Sigmoid colon (tissue), 6 donors: ENCODE measurements at regions not wholly inside any gene's neighbourhood (a gene's known extent, or its start where the extent isn't known, plus 50 kb on each side); places are given as distances from the start of the nearest gene placed in this dataset.
"Not testable (repeated sequence)": the region's sequence is repeated elsewhere in the genome, so short reads cannot be mapped to it uniquely, and the experiment has no call there.

Experiments used
- DNase-seq: peaks from one replicate; pipeline ENCODE4 v3.0.0-alpha.2; 2019
- H3K27ac ChIP-seq, 4 donors: fragments of 200-600 bp; sonication (generic); one replicate each; pipeline ENCODE4 v1.5.1; 2016 to 2019; ENCODE audit warnings: mild to moderate bottlenecking in 1 of 4
- H3K27me3 ChIP-seq, 3 donors: fragments of 200-600 bp; sonication (generic); one replicate each; pipeline ENCODE4 v1.5.1; 2019; ENCODE audit warnings: mild to moderate bottlenecking in 1 of 3
- H3K36me3 ChIP-seq, 4 donors: fragments of 200-600 bp; sonication (generic); one replicate each; pipeline ENCODE4 v1.5.1; 2016 to 2019
- H3K4me1 ChIP-seq, 4 donors: fragments of 200-600 bp; sonication (generic); one replicate each; pipeline ENCODE4 v1.5.1; 2017 to 2019
- H3K4me3 ChIP-seq, 4 donors: fragments of 200-600 bp; sonication (generic); one replicate each; pipeline ENCODE4 v1.5.1; 2017 to 2019; ENCODE audit warnings: mild to moderate bottlenecking in 2 of 4, moderate library complexity in 1 of 4
- H3K9me3 ChIP-seq, 4 donors: fragments of 200-600 bp in 3 of 4; sonication (generic) in 3 of 4; one replicate each; pipeline versions ENCODE4 v1.5.1 to v1.6.1; 2013 to 2019
- CTCF ChIP-seq, 4 experiments: fragments of 450-650 bp in 3 of 4; fragments of 200-600 bp in 1 of 4; IDR thresholded peaks; one replicate each; pipeline ENCODE4 v1.5.1; 2016 to 2019; ENCODE audit warnings: antibody characterized with exemption in 4 of 4, mild to moderate bottlenecking in 3 of 4, moderate library complexity in 2 of 4
- EP300 ChIP-seq, 4 donors: sonication (generic); formaldehyde crosslinking; IDR thresholded peaks; one replicate each; pipeline ENCODE4 v1.6.1; 2017; ENCODE audit warnings: antibody characterized with exemption in 4 of 4
- POLR2A ChIP-seq, 2 donors: fragments of 450-650 bp; IDR thresholded peaks; one replicate each; pipeline ENCODE4 v1.6.1; 2016; ENCODE audit warnings: antibody characterized with exemption in 2 of 2, mild to moderate bottlenecking in 2 of 2, moderate library complexity in 2 of 2
- POLR2AphosphoS5 ChIP-seq, 4 donors: sonication (generic); formaldehyde crosslinking; IDR thresholded peaks; one replicate each; pipeline ENCODE4 v1.6.1; 2017; ENCODE audit warnings: antibody characterized with exemption in 4 of 4
- WGBS, 2 donors: extraction: QIAGEN DNeasy Blood & Tissue Kit; methylation state at CpG; one replicate each; pipeline ENCODE4 v1.1.7; 2013; 5-methylcytosine and 5-hydroxymethylcytosine counted together
- intact Hi-C: fragments of 100-400 bp; cut with DNase I; formaldehyde crosslinking; loops from one replicate; pipeline ENCODE4 v1.15.1; 2023
- donor health status: healthy with polysubstance abuse.
- donor health status: healthy.

GRCh38 chr6:25154034-25154596, 125.1 kb upstream of the CARMIL1 start:
- intact Hi-C loops: no loop called here
- peaks cover 0 to 9% (median 5%) of the 10 kb centered on the region in 4 donors for H3K9me3 ChIP-seq
- 22 to 64% methylated on average over 3 of the region's 3 CpGs for WGBS, 2 donors
- no peaks in the 10 kb centered on the region for H3K27me3 ChIP-seq
- no peak overlapping the region for H3K27ac ChIP-seq
- TF ChIP-seq POLR2A (IDR thresholded peaks at IDR 0.05) (no peak), POLR2AphosphoS5 (IDR thresholded peaks at IDR 0.05) (no peak), EP300 (IDR thresholded peaks at IDR 0.05) (no peak), CTCF (IDR thresholded peaks at IDR 0.05) (no peak)
- no peak for DNase-seq
- no peaks in the 10 kb centered on the region for H3K4me1 ChIP-seq
- H3K4me3 ChIP-seq: no peak overlapping the region
- no peaks in the 10 kb centered on the region for H3K36me3 ChIP-seq

GRCh38 chr6:25155211-25155610, 124.0 kb upstream of the CARMIL1 start:
- no peak for DNase-seq
- intact Hi-C loops: no loop called here
- H3K27ac ChIP-seq: no peak overlapping the region
- no peaks in the 10 kb centered on the region for H3K4me1 ChIP-seq
- WGBS, 2 donors: 92 to 94% methylated on average over 3 of the region's 3 CpGs
- H3K36me3 ChIP-seq: no peaks in the 10 kb centered on the region
- no peaks in the 10 kb centered on the region for H3K27me3 ChIP-seq
- peaks cover 0 to 9% (median 5%) of the 10 kb centered on the region in 4 donors for H3K9me3 ChIP-seq
- no peak overlapping the region for H3K4me3 ChIP-seq
- TF ChIP-seq CTCF (IDR thresholded peaks at IDR 0.05): no peak
- TF ChIP-seq POLR2AphosphoS5 (IDR thresholded peaks at IDR 0.05): no peak
- TF ChIP-seq EP300 (IDR thresholded peaks at IDR 0.05): no peak
- TF ChIP-seq POLR2A (IDR thresholded peaks at IDR 0.05): no peak

- Histone ChIP-seq H3K27me3 (no peaks in the 10 kb centered on the region), H3K4me3 (no peak overlapping the region), H3K4me1 (no peaks in the 10 kb centered on the region), H3K27ac (no peak overlapping the region), H3K9me3 (peaks cover 0 to 9% (median 5%) of the 10 kb centered on the region in 4 donors), H3K36me3 (no peaks in the 10 kb centered on the region)
- DNase-seq: no peak
- 79 to 87% methylated on average over 1 of the region's 1 CpG for WGBS, 2 donors
- no peak for TF ChIP-seq POLR2A (IDR thresholded peaks at IDR 0.05)
- no peak for TF ChIP-seq EP300 (IDR thresholded peaks at IDR 0.05)
- no peak for TF ChIP-seq CTCF (IDR thresholded peaks at IDR 0.05)
- no peak for TF ChIP-seq POLR2AphosphoS5 (IDR thresholded peaks at IDR 0.05)
- intact Hi-C loops: no loop called here
These were observed 123.1 kb upstream of the CARMIL1 start for GRCh38 chr6:25156123-25156522.

- Histone ChIP-seq H3K27me3 (no peaks in the 10 kb centered on the region), H3K9me3 (peaks cover 0 to 9% (median 5%) of the 10 kb centered on the region in 4 donors), H3K36me3 (no peaks in the 10 kb centered on the region), H3K27ac (no peak overlapping the region), H3K4me3 (no peak overlapping the region), H3K4me1 (no peaks in the 10 kb centered on the region)
- DNase-seq: no peak
- no peak for TF ChIP-seq CTCF (IDR thresholded peaks at IDR 0.05)
- TF ChIP-seq EP300 (IDR thresholded peaks at IDR 0.05): no peak
- TF ChIP-seq POLR2A (IDR thresholded peaks at IDR 0.05): no peak
- WGBS, 2 donors: 93 to 95% methylated on average over 7 of the region's 7 CpGs
- intact Hi-C loops: no loop called here
These were observed 122.0 kb upstream of the CARMIL1 start for GRCh38 chr6:25157183-25157582.

GRCh38 chr6:25157842-25158241, 121.3 kb upstream of the CARMIL1 start:
- H3K27me3 ChIP-seq: no peaks in the 10 kb centered on the region
- intact Hi-C loops: no loop called here
- no peaks in the 10 kb centered on the region for H3K4me1 ChIP-seq
- H3K9me3 ChIP-seq: peaks cover 0 to 9% (median 5%) of the 10 kb centered on the region in 4 donors
- no peaks in the 10 kb centered on the region for H3K36me3 ChIP-seq
- TF ChIP-seq EP300 (IDR thresholded peaks at IDR 0.05) (no peak), POLR2A (IDR thresholded peaks at IDR 0.05) (no peak), POLR2AphosphoS5 (IDR thresholded peaks at IDR 0.05) (no peak), CTCF (IDR thresholded peaks at IDR 0.05) (no peak)
- DNase-seq: no peak
- H3K27ac ChIP-seq: no peak overlapping the region
- 95 to 98% methylated on average over 5 of the region's 5 CpGs for WGBS, 2 donors
- no peak overlapping the region for H3K4me3 ChIP-seq

- H3K27ac ChIP-seq, H3K27me3 ChIP-seq, H3K36me3 ChIP-seq, DNase-seq, H3K9me3 ChIP-seq, intact Hi-C loops, H3K4me1 ChIP-seq, H3K4me3 ChIP-seq: not testable (repeated sequence)
These were observed 119.0 kb upstream of the CARMIL1 start for GRCh38 chr6:25160134-25160533.
